ENCODE measurements at regions not wholly inside any gene's neighbourhood (a gene's known extent, or its start where the extent isn't known, plus 50 kb on each side); places are given as distances from the start of the nearest gene placed in this dataset.

- no peak for TF ChIP-seq RXRA (IDR thresholded peaks at IDR 0.05; ENCODE audit: borderline replicate concordance, low read depth)
- TF ChIP-seq MEF2A (IDR thresholded peaks at IDR 0.05; ENCODE audit: borderline replicate concordance, low read depth) = no peak
Observed at GRCh38 chr11:90646266-90646665, 423.4 kb upstream of the CHORDC1 start (continued).

GRCh38 chr11:90639461-90639993 is 416.7 kb upstream of the CHORDC1 start:
- no peak overlapping the region for H3K27ac ChIP-seq (ENCODE audit: low read depth in 2 of 2, low read length in 1 of 2)
- WGBS (ENCODE audit: low lambda C conversion rate) = 7% methylated on average over 1 of the region's 1 CpG

GRCh38 chr11:90635886-90636285 is 413.0 kb upstream of the CHORDC1 start:
- Histone ChIP-seq H3K27me3 (ENCODE audit: insufficient read depth) (no peaks in the 10 kb centered on the region), H3F3A (replicated peaks; ENCODE audit: insufficient read depth) (no peaks in the 10 kb centered on the region), H3K36me3 (replicated peaks in 1 of 2; ENCODE audit: control insufficient read depth in 1 of 2, insufficient read depth in 2 of 2, low read length in 1 of 2) (no peaks in the 10 kb centered on the region), H3K9me2 (no peaks in the 10 kb centered on the region), H3K4me2 (no peak overlapping the region), H3K9ac (no peak overlapping the region), H3K4me3 (ENCODE audit: low read depth in 2 of 2, low read length in 1 of 2) (no peak overlapping the region), H4K20me1 (ENCODE audit: insufficient read depth) (no peaks in the 10 kb centered on the region), H3K79me2 (ENCODE audit: insufficient read depth) (no peaks in the 10 kb centered on the region), H3K27ac (ENCODE audit: low read depth in 2 of 2, low read length in 1 of 2) (no peak overlapping the region), H2AFZ (ENCODE audit: low read depth) (no peak overlapping the region), H3K9me3 (no peaks in the 10 kb centered on the region), H3K4me1 (ENCODE audit: control insufficient read depth in 1 of 2, insufficient read depth in 2 of 2, low read depth in 1 of 2, low read length in 1 of 2) (no peaks in the 10 kb centered on the region)
- WGBS (ENCODE audit: low lambda C conversion rate) = 27% methylated on average over 1 of the region's 1 CpG
- ChIA-PET POLR2A (no interaction called here), CTCF (interaction anchor here (0.8 kb wide), 1 partner anchor 9 kb away, joined by 3 read pairs; no protein-coding TSS in a partner anchor)
- no peak for TF ChIP-seq MAX (IDR thresholded peaks at IDR 0.05; ENCODE audit: low read depth)
- no peak for TF ChIP-seq USF2 (IDR thresholded peaks at IDR 0.05; ENCODE audit: borderline replicate concordance, low read depth, low read length)
- TF ChIP-seq TEAD4 (IDR thresholded peaks at IDR 0.05; ENCODE audit: borderline replicate concordance, insufficient read depth) = no peak
- no peak for TF ChIP-seq CHD2 (IDR thresholded peaks at IDR 0.05; ENCODE audit: low read length, partially characterized antibody)
- TF ChIP-seq USF1 (IDR thresholded peaks at IDR 0.05; ENCODE audit: borderline replicate concordance, low read depth) = no peak
- no peak for TF ChIP-seq EP300 (IDR thresholded peaks at IDR 0.05; ENCODE audit: borderline replicate concordance in 1 of 2, low read depth in 1 of 2, low read length in 1 of 2)
- no peak for TF ChIP-seq JUND (IDR thresholded peaks at IDR 0.05)
- no peak for DNase-seq

More at GRCh38 chr11:90639461-90639993, 416.7 kb upstream of the CHORDC1 start:
- Histone ChIP-seq H3K36me3 (replicated peaks in 1 of 2; ENCODE audit: control insufficient read depth in 1 of 2, insufficient read depth in 2 of 2, low read length in 1 of 2) (no peaks in the 10 kb centered on the region), H3K4me3 (ENCODE audit: low read depth in 2 of 2, low read length in 1 of 2) (no peak overlapping the region), H3K9me2 (no peaks in the 10 kb centered on the region), H3F3A (replicated peaks; ENCODE audit: insufficient read depth) (no peaks in the 10 kb centered on the region), H3K4me1 (ENCODE audit: control insufficient read depth in 1 of 2, insufficient read depth in 2 of 2, low read depth in 1 of 2, low read length in 1 of 2) (no peaks in the 10 kb centered on the region), H2AFZ (ENCODE audit: low read depth) (no peak overlapping the region), H3K27me3 (ENCODE audit: insufficient read depth) (no peaks in the 10 kb centered on the region), H3K4me2 (no peak overlapping the region), H3K79me2 (ENCODE audit: insufficient read depth) (no peaks in the 10 kb centered on the region), H4K20me1 (ENCODE audit: insufficient read depth) (no peaks in the 10 kb centered on the region), H3K9me3 (no peaks in the 10 kb centered on the region), H3K9ac (no peak overlapping the region)
- ChIA-PET CTCF (interaction anchor here (0.6 to 2.1 kb wide), 6 partner anchors 19 to 1293 kb away, joined by 3 to 8 read pairs (median 4); no protein-coding TSS in a partner anchor), POLR2A (no interaction called here)
- TF ChIP-seq CTCF (IDR thresholded peaks at IDR 0.05) = peak; percentile 41
- TF ChIP-seq RAD21 (IDR thresholded peaks at IDR 0.05; ENCODE audit: low read length) = peak; percentile 56
- no peak for TF ChIP-seq FOXJ3 (CRISPR knock-in tag; IDR thresholded peaks at IDR 0.05)
- TF ChIP-seq GABPA (IDR thresholded peaks at IDR 0.05; ENCODE audit: low read depth) = no peak
- DNase-seq = no peak

Data from SK-N-SH (cell line).